ENCODE measurements at regions not wholly inside any gene's neighbourhood (a gene's known extent, or its start where the extent isn't known, plus 50 kb on each side); places are given as distances from the start of the nearest gene placed in this dataset.

DNA sequence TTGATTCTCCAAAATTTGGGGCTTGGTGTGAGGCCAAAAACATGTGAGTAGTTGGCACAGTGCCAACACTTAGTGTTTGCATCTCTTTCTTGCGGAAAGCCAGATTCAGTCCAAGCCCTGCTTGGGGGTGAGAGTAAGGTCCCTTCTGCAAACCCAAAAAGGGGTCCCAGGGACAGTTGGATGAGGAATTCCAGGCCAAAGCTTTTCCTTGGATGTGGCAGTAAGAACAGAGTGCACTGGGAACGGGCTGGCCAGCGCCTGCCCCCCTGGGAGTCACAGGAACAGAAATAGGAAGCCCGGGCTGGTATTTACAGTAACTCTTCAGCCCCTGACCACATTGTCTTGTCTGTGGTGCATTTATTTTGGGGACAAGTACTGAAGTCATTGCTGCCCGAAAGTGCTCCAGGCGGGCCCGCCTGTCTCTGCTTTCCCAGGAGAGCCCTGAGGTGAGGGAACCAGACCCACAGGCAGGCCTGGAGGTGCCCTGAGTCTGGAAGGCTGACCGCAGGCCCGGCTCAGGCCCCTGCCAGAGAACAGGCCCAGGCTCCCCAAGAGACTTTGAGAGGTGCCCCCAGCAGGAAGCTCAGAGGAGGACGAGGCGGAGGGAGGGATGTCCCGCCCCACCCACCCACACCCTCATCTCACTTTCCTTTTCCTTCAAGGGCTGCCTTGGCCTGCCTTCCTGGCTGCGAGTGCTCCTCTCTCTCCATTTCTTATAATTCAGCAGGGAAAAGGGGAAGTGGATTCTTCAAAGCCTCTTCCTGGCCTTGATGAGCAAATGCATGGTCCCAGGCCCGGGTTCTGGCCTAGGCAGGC, 218.4 kb downstream of the MAFB start:
- Histone ChIP-seq H3K14ac (ENCODE audit: low read length) (no peak overlapping the region), H3K9me3 (replicated peaks in 1 of 2; ENCODE audit: control insufficient read depth in 2 of 2, insufficient read depth in 1 of 2, low read depth in 1 of 2, low read length in 2 of 2) (no peaks in the 10 kb centered on the region)

GRCh38 chr20:40468759-40469158, 220.3 kb downstream of the MAFB start:
- Histone ChIP-seq H3K27me3 (ENCODE audit: control insufficient read depth in 3 of 3, insufficient read depth in 3 of 3, low read depth in 1 of 3, low read length in 3 of 3) (no peaks in the 10 kb centered on the region), H3K27ac (replicated peaks; ENCODE audit: low read length) (no peak overlapping the region), H3K9me3 (replicated peaks in 1 of 2; ENCODE audit: control insufficient read depth in 2 of 2, insufficient read depth in 1 of 2, low read depth in 1 of 2, low read length in 2 of 2) (no peaks in the 10 kb centered on the region), H2AFZ (ENCODE audit: low read length) (no peak overlapping the region), H3K9ac (ENCODE audit: low read depth, low read length, poor library complexity) (no peak overlapping the region), H3K4ac (ENCODE audit: low read length) (no peak overlapping the region), H2BK5ac (ENCODE audit: low read length) (no peak overlapping the region), H2BK15ac (ENCODE audit: low read length) (no peak overlapping the region), H2AK5ac (ENCODE audit: low read depth, low read length) (no peak overlapping the region), H4K8ac (ENCODE audit: low read depth, low read length) (no peak overlapping the region), H3K18ac (ENCODE audit: low read length) (no peak overlapping the region), H3K79me1 (ENCODE audit: low read depth, low read length) (no peaks in the 10 kb centered on the region), H2BK120ac (ENCODE audit: low read depth, low read length) (no peak overlapping the region), H2BK12ac (ENCODE audit: low read length) (no peak overlapping the region), H3K4me2 (ENCODE audit: insufficient read depth, low read length, poor library complexity, severe bottlenecking) (no peak overlapping the region), H3K23ac (ENCODE audit: low read depth, low read length, poor library complexity) (no peak overlapping the region), H3K4me1 (ENCODE audit: control insufficient read depth in 2 of 2, insufficient read depth in 1 of 2, low read depth in 1 of 2, low read length in 2 of 2) (peaks cover 0 to 4% of the 10 kb centered on the region in 2 donors), H3K36me3 (replicated peaks in 1 of 2; ENCODE audit: control insufficient read depth in 2 of 2, insufficient read depth in 2 of 2, low read length in 2 of 2) (no peaks in the 10 kb centered on the region), H3K4me3 (ENCODE audit: low read length in 2 of 2) (no peak overlapping the region), H3K14ac (ENCODE audit: low read length) (no peak overlapping the region), H4K91ac (ENCODE audit: low read depth, low read length, poor library complexity) (no peak overlapping the region)
- no CpG with 5 or more reads among the region's 3 CpGs for WGBS, 2 donors (ENCODE audit: extremely low coverage in 2 of 2, insufficient read length in 2 of 2, insufficient replicate concordance in 1 of 2)
- no peak for DNase-seq (ENCODE audit: low spot score)

More for the DNA sequence above, 218.4 kb downstream of the MAFB start:
- Histone ChIP-seq H3K27me3 (ENCODE audit: control insufficient read depth in 3 of 3, insufficient read depth in 3 of 3, low read depth in 1 of 3, low read length in 3 of 3) (no peaks in the 10 kb centered on the region), H2BK12ac (ENCODE audit: low read length) (peak overlapping the region; percentile 65), H2BK15ac (ENCODE audit: low read length) (no peak overlapping the region), H3K23ac (ENCODE audit: low read depth, low read length, poor library complexity) (no peak overlapping the region), H3K27ac (replicated peaks; ENCODE audit: low read length) (no peak overlapping the region), H3K4me2 (ENCODE audit: insufficient read depth, low read length, poor library complexity, severe bottlenecking) (no peak overlapping the region), H2BK120ac (ENCODE audit: low read depth, low read length) (no peak overlapping the region), H2AFZ (ENCODE audit: low read length) (no peak overlapping the region), H3K18ac (ENCODE audit: low read length) (peak overlapping the region; percentile 32), H2BK5ac (ENCODE audit: low read length) (no peak overlapping the region), H3K79me1 (ENCODE audit: low read depth, low read length) (no peaks in the 10 kb centered on the region), H3K4ac (ENCODE audit: low read length) (no peak overlapping the region), H3K9ac (ENCODE audit: low read depth, low read length, poor library complexity) (no peak overlapping the region), H3K36me3 (replicated peaks in 1 of 2; ENCODE audit: control insufficient read depth in 2 of 2, insufficient read depth in 2 of 2, low read length in 2 of 2) (no peaks in the 10 kb centered on the region), H3K4me3 (ENCODE audit: low read length in 2 of 2) (no peak overlapping the region), H2AK5ac (ENCODE audit: low read depth, low read length) (peak overlapping the region; percentile 58), H3K4me1 (ENCODE audit: control insufficient read depth in 2 of 2, insufficient read depth in 1 of 2, low read depth in 1 of 2, low read length in 2 of 2) (peaks cover 0 to 2% of the 10 kb centered on the region in 2 donors), H4K8ac (ENCODE audit: low read depth, low read length) (no peak overlapping the region), H4K91ac (ENCODE audit: low read depth, low read length, poor library complexity) (no peak overlapping the region)
- no CpG with 5 or more reads among the region's 14 CpGs for WGBS, 2 donors (ENCODE audit: extremely low coverage in 2 of 2, insufficient read length in 2 of 2, insufficient replicate concordance in 1 of 2)
- DNase-seq (ENCODE audit: low spot score), result no peak

GRCh38 chr20:40467703-40468411, 221.2 kb downstream of the MAFB start:
- Histone ChIP-seq H3K9ac (ENCODE audit: low read depth, low read length, poor library complexity) (no peak overlapping the region), H2BK12ac (ENCODE audit: low read length) (no peak overlapping the region), H2AFZ (ENCODE audit: low read length) (no peak overlapping the region), H3K4me2 (ENCODE audit: insufficient read depth, low read length, poor library complexity, severe bottlenecking) (no peak overlapping the region), H2BK120ac (ENCODE audit: low read depth, low read length) (no peak overlapping the region), H3K79me1 (ENCODE audit: low read depth, low read length) (no peaks in the 10 kb centered on the region), H4K91ac (ENCODE audit: low read depth, low read length, poor library complexity) (no peak overlapping the region), H2BK5ac (ENCODE audit: low read length) (no peak overlapping the region), H3K36me3 (replicated peaks in 1 of 2; ENCODE audit: control insufficient read depth in 2 of 2, insufficient read depth in 2 of 2, low read length in 2 of 2) (no peaks in the 10 kb centered on the region), H2BK15ac (ENCODE audit: low read length) (no peak overlapping the region), H4K8ac (ENCODE audit: low read depth, low read length) (no peak overlapping the region), H3K23ac (ENCODE audit: low read depth, low read length, poor library complexity) (no peak overlapping the region), H3K4ac (ENCODE audit: low read length) (no peak overlapping the region), H2AK5ac (ENCODE audit: low read depth, low read length) (no peak overlapping the region), H3K27me3 (ENCODE audit: control insufficient read depth in 3 of 3, insufficient read depth in 3 of 3, low read depth in 1 of 3, low read length in 3 of 3) (no peaks in the 10 kb centered on the region), H3K9me3 (replicated peaks in 1 of 2; ENCODE audit: control insufficient read depth in 2 of 2, insufficient read depth in 1 of 2, low read depth in 1 of 2, low read length in 2 of 2) (no peaks in the 10 kb centered on the region), H3K18ac (ENCODE audit: low read length) (no peak overlapping the region), H3K27ac (replicated peaks; ENCODE audit: low read length) (no peak overlapping the region), H3K14ac (ENCODE audit: low read length) (no peak overlapping the region), H3K4me1 (ENCODE audit: control insufficient read depth in 2 of 2, insufficient read depth in 1 of 2, low read depth in 1 of 2, low read length in 2 of 2) (peaks cover 0 to 4% of the 10 kb centered on the region in 2 donors), H3K4me3 (ENCODE audit: low read length in 2 of 2) (no peak overlapping the region)
- DNase-seq (ENCODE audit: low spot score), result no peak
- no CpG with 5 or more reads among the region's 8 CpGs for WGBS, 2 donors (ENCODE audit: extremely low coverage in 2 of 2, insufficient read length in 2 of 2, insufficient replicate concordance in 1 of 2)

GRCh38 chr20:40467067-40467466, 222.0 kb downstream of the MAFB start:
- H2BK15ac ChIP-seq (ENCODE audit: low read length), result no peak overlapping the region
- no peak overlapping the region for H3K4ac ChIP-seq (ENCODE audit: low read length)
- WGBS, 2 donors (ENCODE audit: extremely low coverage in 2 of 2, insufficient read length in 2 of 2, insufficient replicate concordance in 1 of 2), result no CpG with 5 or more reads among the region's 3 CpGs
- no peak overlapping the region for H4K8ac ChIP-seq (ENCODE audit: low read depth, low read length)
- no peak overlapping the region for H3K27ac ChIP-seq (replicated peaks; ENCODE audit: low read length)
- DNase-seq (ENCODE audit: low spot score), result no peak
- no peaks in the 10 kb centered on the region for H3K9me3 ChIP-seq (replicated peaks in 1 of 2; ENCODE audit: control insufficient read depth in 2 of 2, insufficient read depth in 1 of 2, low read depth in 1 of 2, low read length in 2 of 2)
- no peak overlapping the region for H2BK5ac ChIP-seq (ENCODE audit: low read length)
- H2AK5ac ChIP-seq (ENCODE audit: low read depth, low read length), result no peak overlapping the region
- H3K36me3 ChIP-seq (replicated peaks in 1 of 2; ENCODE audit: control insufficient read depth in 2 of 2, insufficient read depth in 2 of 2, low read length in 2 of 2), result no peaks in the 10 kb centered on the region
- no peak overlapping the region for H3K23ac ChIP-seq (ENCODE audit: low read depth, low read length, poor library complexity)
- H3K4me1 ChIP-seq (ENCODE audit: control insufficient read depth in 2 of 2, insufficient read depth in 1 of 2, low read depth in 1 of 2, low read length in 2 of 2), result peaks cover 0 to 4% of the 10 kb centered on the region in 2 donors
- H3K14ac ChIP-seq (ENCODE audit: low read length), result no peak overlapping the region
- no peak overlapping the region for H4K91ac ChIP-seq (ENCODE audit: low read depth, low read length, poor library complexity)
- H2BK120ac ChIP-seq (ENCODE audit: low read depth, low read length), result no peak overlapping the region
- H3K27me3 ChIP-seq (ENCODE audit: control insufficient read depth in 3 of 3, insufficient read depth in 3 of 3, low read depth in 1 of 3, low read length in 3 of 3), result no peaks in the 10 kb centered on the region
- H2BK12ac ChIP-seq (ENCODE audit: low read length), result no peak overlapping the region
- no peak overlapping the region for H3K18ac ChIP-seq (ENCODE audit: low read length)
- H3K9ac ChIP-seq (ENCODE audit: low read depth, low read length, poor library complexity), result no peak overlapping the region
- no peaks in the 10 kb centered on the region for H3K79me1 ChIP-seq (ENCODE audit: low read depth, low read length)
- H3K4me2 ChIP-seq (ENCODE audit: insufficient read depth, low read length, poor library complexity, severe bottlenecking), result no peak overlapping the region
- no peak overlapping the region for H2AFZ ChIP-seq (ENCODE audit: low read length)
- no peak overlapping the region for H3K4me3 ChIP-seq (ENCODE audit: low read length in 2 of 2)

Data from neuronal stem cell (in vitro differentiated cells).